ENCODE measurements at regions not wholly inside any gene's neighbourhood (a gene's known extent, or its start where the extent isn't known, plus 50 kb on each side); places are given as distances from the start of the nearest gene placed in this dataset.

- no peak overlapping the region for H3K27ac ChIP-seq
- H3K4me1 ChIP-seq, result no peaks in the 10 kb centered on the region
- TF ChIP-seq EP300 (IDR thresholded peaks at IDR 0.05) (no peak), POLR2A (IDR thresholded peaks at IDR 0.05) (no peak), CTCF (IDR thresholded peaks at IDR 0.05) (no peak)
- no peaks in the 10 kb centered on the region for H3K27me3 ChIP-seq
- H3K9me3 ChIP-seq, result no peaks in the 10 kb centered on the region
- WGBS, 2 donors, result 88 to 90% methylated on average over 2 of the region's 2 CpGs
- H3K36me3 ChIP-seq, result no peaks in the 10 kb centered on the region
- H3K4me3 ChIP-seq, result no peak overlapping the region
- no peak for DNase-seq (ENCODE audit: low spot score in 2 of 2)
Measured at GRCh38 chr18:57242285-57242684, 95.4 kb downstream of the BOD1L2 start.

GRCh38 chr18:57243624-57244179 lies 96.8 kb downstream of the BOD1L2 start:
- 70 to 81% methylated on average over 8 of the region's 8 CpGs for WGBS, 2 donors
- Histone ChIP-seq H3K36me3 (no peaks in the 10 kb centered on the region), H3K9me3 (no peaks in the 10 kb centered on the region), H3K27me3 (no peaks in the 10 kb centered on the region), H3K4me1 (no peaks in the 10 kb centered on the region), H3K27ac (no peak overlapping the region), H3K4me3 (no peak overlapping the region)
- DNase-seq (ENCODE audit: low spot score in 2 of 2), result no peak
- TF ChIP-seq POLR2A (IDR thresholded peaks at IDR 0.05) (no peak), CTCF (IDR thresholded peaks at IDR 0.05) (no peak), EP300 (IDR thresholded peaks at IDR 0.05) (no peak)

- Histone ChIP-seq H3K27me3 (no peaks in the 10 kb centered on the region), H3K9me3 (peaks cover 0 to 4% (median 0%) of the 10 kb centered on the region in 4 donors), H3K4me3 (no peak overlapping the region), H3K4me1 (no peaks in the 10 kb centered on the region), H3K27ac (no peak overlapping the region), H3K36me3 (no peaks in the 10 kb centered on the region)
- DNase-seq (ENCODE audit: low spot score in 2 of 2), result no peak
- TF ChIP-seq CTCF (IDR thresholded peaks at IDR 0.05) (no peak), EP300 (IDR thresholded peaks at IDR 0.05) (no peak), POLR2A (IDR thresholded peaks at IDR 0.05) (no peak)
- WGBS, 2 donors, result 34 to 36% methylated on average over 7 of the region's 7 CpGs
Measured at GRCh38 chr18:57249179-57249578, 102.3 kb downstream of the BOD1L2 start.

- no peak for TF ChIP-seq CTCF (IDR thresholded peaks at IDR 0.05)
- no peak for TF ChIP-seq EP300 (IDR thresholded peaks at IDR 0.05)
- TF ChIP-seq POLR2A (IDR thresholded peaks at IDR 0.05), result no peak
- peaks cover 0 to 4% (median 0%) of the 10 kb centered on the region in 4 donors for H3K9me3 ChIP-seq
- H3K36me3 ChIP-seq, result no peaks in the 10 kb centered on the region
- H3K4me3 ChIP-seq, result no peak overlapping the region
- no peak for DNase-seq (ENCODE audit: low spot score in 2 of 2)
- no peaks in the 10 kb centered on the region for H3K27me3 ChIP-seq
- H3K4me1 ChIP-seq, result no peaks in the 10 kb centered on the region
- H3K27ac ChIP-seq, result no peak overlapping the region
- 87 to 88% methylated on average over 3 of the region's 3 CpGs for WGBS, 2 donors
Measured at GRCh38 chr18:57249883-57250282, 102.5 kb upstream of the ST8SIA3 start.

- Histone ChIP-seq H3K4me3 (no peak overlapping the region), H3K36me3 (no peaks in the 10 kb centered on the region), H3K9me3 (peaks cover 0 to 4% (median 0%) of the 10 kb centered on the region in 4 donors), H3K27me3 (no peaks in the 10 kb centered on the region), H3K27ac (no peak overlapping the region), H3K4me1 (no peaks in the 10 kb centered on the region)
- WGBS, 2 donors, result 94 to 97% methylated on average over 3 of the region's 3 CpGs
- no peak for DNase-seq (ENCODE audit: low spot score in 2 of 2)
- TF ChIP-seq EP300 (IDR thresholded peaks at IDR 0.05), result no peak
- no peak for TF ChIP-seq CTCF (IDR thresholded peaks at IDR 0.05)
- no peak for TF ChIP-seq POLR2A (IDR thresholded peaks at IDR 0.05)
Measured at GRCh38 chr18:57251747-57252146, 100.6 kb upstream of the ST8SIA3 start.
